Stimulated activated naive CD8-positive, alpha-beta T cell treated with anti-CD3 and anti-CD28 coated beads, Interleukin-15, Interleukin-2, amounts not matched to agents 100 ng/mL and 50 ng/mL, for 24 hours (primary cell): ENCODE measurements at regions not wholly inside any gene's neighbourhood (a gene's known extent, or its start where the extent isn't known, plus 50 kb on each side); places are given as distances from the start of the nearest gene placed in this dataset.
"Not testable (repeated sequence)": the region's sequence is repeated elsewhere in the genome, so short reads cannot be mapped to it uniquely, and the experiment has no call there.

Experiments used
- H3K27ac Mint-ChIP-seq: one replicate; pipeline ENCODE4 v1.8.0; 2021; ENCODE audit warnings: mild to moderate bottlenecking, mixed read lengths
- H3K27me3 Mint-ChIP-seq: one replicate; pipeline ENCODE4 v1.8.0; 2021; ENCODE audit warnings: mixed read lengths
- H3K36me3 Mint-ChIP-seq: one replicate; pipeline ENCODE4 v1.8.0; 2021; ENCODE audit warnings: low read depth, mixed read lengths
- H3K4me1 Mint-ChIP-seq: one replicate; pipeline ENCODE4 v1.8.0; 2021; ENCODE audit warnings: low read depth, mixed read lengths
- H3K4me3 Mint-ChIP-seq: one replicate; pipeline ENCODE4 v1.8.0; 2021; ENCODE audit warnings: mild to moderate bottlenecking, mixed read lengths
- H3K9me3 Mint-ChIP-seq: one replicate; pipeline ENCODE4 v1.8.0; 2021; ENCODE audit warnings: mixed read lengths

DNA sequence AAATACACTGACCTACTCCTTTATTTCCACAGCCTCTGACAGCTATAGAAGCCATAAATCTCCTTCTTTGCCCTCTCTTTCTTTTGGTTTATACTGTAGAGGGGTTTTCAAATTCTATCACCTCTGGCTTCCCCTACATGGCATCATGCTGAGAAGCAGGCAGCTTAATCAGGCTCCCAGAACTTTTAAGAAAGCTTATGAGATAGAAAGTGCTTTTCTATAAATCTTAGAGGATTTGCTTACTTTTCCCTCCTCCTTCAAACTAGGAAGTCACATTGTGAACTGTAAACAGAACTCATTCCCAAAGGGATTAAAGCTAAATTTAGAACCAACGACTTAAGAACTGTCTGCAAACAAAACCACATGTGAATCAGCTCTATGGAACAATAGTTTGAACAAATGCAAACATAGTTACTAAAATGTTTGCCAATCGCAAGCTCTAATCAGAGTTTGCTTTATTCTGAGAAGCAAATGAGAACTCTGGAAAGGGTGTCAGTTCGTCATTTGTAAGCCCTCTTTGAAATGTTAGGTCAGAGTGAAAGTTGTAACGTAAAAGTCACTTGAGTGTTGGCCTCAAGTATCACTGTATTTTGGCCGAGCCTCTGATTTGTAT lies 344.1 kb downstream of the RFC3 start:
- Mint-ChIP-seq H3K4me1 (peaks cover 5% of the 10 kb centered on the region), H3K27ac (no peak overlapping the region)

DNA sequence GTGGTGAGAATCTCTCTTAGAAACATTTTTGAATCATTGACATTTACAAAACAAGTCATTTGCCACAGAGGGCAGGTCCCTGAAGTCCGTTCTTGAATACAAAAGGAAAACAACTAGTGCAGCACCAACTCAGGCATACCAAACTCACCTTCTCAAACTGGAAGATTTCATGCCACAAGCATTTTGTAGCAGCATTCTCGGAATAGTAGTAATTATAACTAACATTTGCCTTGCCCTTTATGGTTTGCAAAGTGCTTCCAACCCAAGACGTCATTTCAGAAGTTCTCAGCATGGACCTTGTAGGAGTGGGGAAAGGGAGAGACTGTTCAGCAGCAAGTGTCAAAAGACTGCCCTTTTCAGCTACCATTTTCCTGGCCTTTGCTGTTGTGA lies 344.6 kb downstream of the RFC3 start:
- peaks cover 7% of the 10 kb centered on the region for H3K9me3 Mint-ChIP-seq
- H3K4me1 Mint-ChIP-seq = peaks cover under 1% of the 10 kb centered on the region
- H3K36me3 Mint-ChIP-seq = no peaks in the 10 kb centered on the region

More for the DNA sequence above, 344.1 kb downstream of the RFC3 start:
- Mint-ChIP-seq H3K36me3 (no peaks in the 10 kb centered on the region), H3K4me3 (no peak overlapping the region), H3K9me3 (peaks cover 7% of the 10 kb centered on the region), H3K27me3 (peaks cover 16% of the 10 kb centered on the region)

DNA sequence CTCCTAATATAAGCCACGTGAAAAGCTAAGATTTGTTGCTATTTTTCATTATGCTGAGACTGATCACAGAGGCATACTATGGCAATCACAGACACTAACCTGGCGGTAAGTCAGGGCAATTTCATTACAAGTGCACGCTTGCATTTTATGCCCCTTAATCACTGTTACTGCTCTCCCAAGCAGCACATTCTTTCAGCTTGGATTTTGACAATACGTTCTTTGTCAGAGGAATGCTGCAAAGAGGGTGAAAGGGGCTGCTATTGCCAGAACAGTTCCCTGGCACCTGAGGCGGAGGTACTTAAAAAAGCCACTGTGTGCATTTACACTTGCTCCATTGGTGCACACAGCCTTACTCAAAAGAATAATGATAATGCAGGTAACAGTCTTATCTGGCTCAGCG lies 346.6 kb downstream of the RFC3 start:
- Mint-ChIP-seq H3K4me1 (no peaks in the 10 kb centered on the region), H3K27me3 (peaks cover 4% of the 10 kb centered on the region), H3K4me3 (no peak overlapping the region), H3K9me3 (peaks cover 2% of the 10 kb centered on the region), H3K36me3 (no peaks in the 10 kb centered on the region), H3K27ac (no peak overlapping the region)

More for the DNA sequence above, 344.6 kb downstream of the RFC3 start:
- Mint-ChIP-seq H3K27me3 (peaks cover 12% of the 10 kb centered on the region), H3K4me3 (no peak overlapping the region), H3K27ac (no peak overlapping the region)

DNA sequence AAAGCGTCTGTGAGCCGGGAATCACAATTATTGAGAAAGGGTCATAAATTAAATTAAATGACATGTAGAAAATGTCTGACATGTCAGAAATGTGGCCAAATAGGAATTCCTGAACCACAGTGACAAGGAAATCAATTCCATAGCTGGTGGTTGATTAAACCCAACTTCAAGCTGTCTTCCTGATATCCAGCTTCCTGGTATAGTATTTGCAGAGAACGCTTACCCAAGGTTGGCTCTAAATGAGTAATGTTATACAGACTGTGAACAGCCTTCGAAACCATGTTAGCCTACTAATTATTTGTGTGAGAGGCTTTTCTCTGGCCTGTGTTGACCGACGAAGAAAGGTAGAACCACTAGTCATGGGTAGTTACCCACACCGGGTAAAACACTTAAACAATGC lies 347.2 kb downstream of the RFC3 start:
- no peaks in the 10 kb centered on the region for H3K9me3 Mint-ChIP-seq
- no peak overlapping the region for H3K27ac Mint-ChIP-seq
- no peaks in the 10 kb centered on the region for H3K27me3 Mint-ChIP-seq
- no peaks in the 10 kb centered on the region for H3K4me1 Mint-ChIP-seq
- no peaks in the 10 kb centered on the region for H3K36me3 Mint-ChIP-seq
- H3K4me3 Mint-ChIP-seq = no peak overlapping the region

DNA sequence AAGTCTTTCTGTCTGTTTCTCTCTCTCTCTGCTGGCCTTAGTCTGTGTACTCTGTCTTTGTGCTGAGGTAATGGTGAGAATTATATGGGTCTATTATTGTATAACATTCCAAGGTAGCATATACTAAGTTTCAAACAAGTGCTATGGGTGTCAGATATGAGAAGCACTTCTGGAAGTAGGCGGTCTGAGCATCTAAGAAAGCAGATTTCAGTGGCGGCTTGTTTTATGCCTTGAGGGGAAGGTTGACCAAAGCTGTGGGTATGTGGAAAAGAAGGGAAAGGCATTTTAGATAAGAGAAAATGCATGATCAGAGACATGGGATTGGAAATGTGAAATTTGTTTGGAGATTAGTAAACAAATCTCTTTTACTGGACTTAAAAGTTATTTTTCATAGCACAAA lies 348.5 kb downstream of the RFC3 start:
- Mint-ChIP-seq H3K27me3 (no peaks in the 10 kb centered on the region), H3K36me3 (no peaks in the 10 kb centered on the region), H3K4me1 (no peaks in the 10 kb centered on the region), H3K9me3 (no peaks in the 10 kb centered on the region), H3K27ac (no peak overlapping the region), H3K4me3 (no peak overlapping the region)

DNA sequence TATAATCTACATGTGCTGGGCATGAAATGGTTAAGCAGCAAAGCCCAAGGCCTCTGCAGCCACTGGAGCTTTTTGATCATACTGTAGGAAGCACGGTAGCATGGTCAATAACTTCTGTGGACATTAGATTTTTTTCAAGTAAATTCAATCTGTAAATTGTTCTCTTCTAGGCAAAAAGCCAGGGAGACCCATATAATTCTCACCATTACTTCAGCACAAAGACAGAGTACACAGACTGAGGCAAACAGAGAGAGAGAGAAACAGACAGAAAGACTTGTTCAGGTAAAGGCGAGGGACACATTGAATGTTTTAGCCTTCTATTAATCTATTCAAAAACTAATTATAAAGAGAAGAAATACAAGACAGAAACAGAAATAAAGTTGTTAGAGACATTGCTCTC lies 349.4 kb downstream of the RFC3 start:
- no peaks in the 10 kb centered on the region for H3K36me3 Mint-ChIP-seq
- no peak overlapping the region for H3K4me3 Mint-ChIP-seq
- no peaks in the 10 kb centered on the region for H3K4me1 Mint-ChIP-seq
- H3K9me3 Mint-ChIP-seq = peaks cover 5% of the 10 kb centered on the region
- H3K27me3 Mint-ChIP-seq = no peaks in the 10 kb centered on the region
- H3K27ac Mint-ChIP-seq = no peak overlapping the region

DNA sequence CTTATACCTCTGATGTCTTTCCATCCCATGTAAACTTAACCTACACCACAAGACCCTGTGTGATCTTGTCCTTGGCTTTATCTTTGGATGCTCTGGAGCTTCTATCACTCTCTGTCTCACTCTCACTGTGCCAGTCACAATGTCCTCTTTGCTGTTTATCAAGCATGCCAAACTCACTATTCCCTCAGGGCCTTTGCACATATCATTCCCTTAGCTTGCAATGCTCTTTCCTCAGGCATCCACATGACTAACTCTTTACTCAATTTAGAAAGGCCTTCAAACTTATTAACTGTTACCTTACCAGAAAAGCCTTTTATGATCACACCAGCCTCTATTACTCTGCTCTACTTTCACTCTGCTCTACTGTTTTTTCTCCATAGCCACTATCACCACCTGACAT lies 354.1 kb downstream of the RFC3 start:
- H3K9me3 Mint-ChIP-seq = peaks cover 5% of the 10 kb centered on the region
- no peaks in the 10 kb centered on the region for H3K4me1 Mint-ChIP-seq
- no peaks in the 10 kb centered on the region for H3K36me3 Mint-ChIP-seq
- no peaks in the 10 kb centered on the region for H3K27me3 Mint-ChIP-seq
- no peak overlapping the region for H3K4me3 Mint-ChIP-seq
- no peak overlapping the region for H3K27ac Mint-ChIP-seq

DNA sequence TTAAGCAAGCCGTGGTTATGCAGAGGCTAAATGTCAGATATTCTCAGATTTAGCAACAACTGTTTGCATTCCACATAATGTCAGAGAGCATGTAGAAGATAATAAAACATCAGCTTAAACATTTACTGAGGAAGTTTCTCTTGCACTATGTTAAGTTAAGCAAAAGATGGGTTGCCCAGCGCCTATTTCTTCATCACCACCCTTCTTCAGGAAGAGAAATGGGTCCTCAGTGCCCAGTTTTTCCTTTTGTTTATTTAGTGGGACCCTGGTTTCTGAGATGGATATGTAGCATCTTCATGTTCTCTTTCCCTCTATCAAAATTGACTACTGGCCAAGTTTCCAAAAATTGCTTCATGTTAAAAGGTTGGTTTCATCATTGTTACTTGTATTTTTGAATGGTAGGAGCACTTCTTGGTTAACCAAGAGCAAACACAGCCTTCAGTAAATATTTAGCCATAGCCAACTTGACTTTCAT lies 356.8 kb downstream of the RFC3 start:
- no peak overlapping the region for H3K27ac Mint-ChIP-seq
- H3K4me1 Mint-ChIP-seq = no peaks in the 10 kb centered on the region
- no peaks in the 10 kb centered on the region for H3K27me3 Mint-ChIP-seq
- H3K36me3 Mint-ChIP-seq = no peaks in the 10 kb centered on the region
- H3K9me3 Mint-ChIP-seq = peaks cover 5% of the 10 kb centered on the region
- no peak overlapping the region for H3K4me3 Mint-ChIP-seq

DNA sequence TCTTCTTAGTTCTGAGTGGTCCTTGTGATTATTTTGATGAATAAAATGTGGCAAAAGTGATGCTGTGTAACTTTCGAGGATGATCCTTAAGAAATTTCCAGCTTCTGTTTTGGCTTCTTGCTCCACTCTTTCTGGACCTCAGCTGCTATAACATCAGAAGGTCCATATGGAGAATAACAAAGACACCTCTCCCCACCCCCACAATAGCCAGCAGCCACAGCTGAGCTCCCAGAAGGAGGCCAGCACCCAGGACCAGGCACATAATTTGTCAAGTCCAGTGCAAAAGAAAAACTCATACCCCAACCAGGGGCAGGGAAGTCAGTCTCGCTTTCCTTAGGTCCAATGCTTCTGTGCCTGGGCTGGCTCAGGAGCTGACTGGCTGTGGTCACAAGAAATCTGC lies 357.6 kb downstream of the RFC3 start:
- H3K27me3 Mint-ChIP-seq = no peaks in the 10 kb centered on the region
- H3K36me3 Mint-ChIP-seq = no peaks in the 10 kb centered on the region
- H3K9me3 Mint-ChIP-seq = peaks cover 5% of the 10 kb centered on the region
- no peak overlapping the region for H3K27ac Mint-ChIP-seq
- no peaks in the 10 kb centered on the region for H3K4me1 Mint-ChIP-seq
- H3K4me3 Mint-ChIP-seq = no peak overlapping the region

DNA sequence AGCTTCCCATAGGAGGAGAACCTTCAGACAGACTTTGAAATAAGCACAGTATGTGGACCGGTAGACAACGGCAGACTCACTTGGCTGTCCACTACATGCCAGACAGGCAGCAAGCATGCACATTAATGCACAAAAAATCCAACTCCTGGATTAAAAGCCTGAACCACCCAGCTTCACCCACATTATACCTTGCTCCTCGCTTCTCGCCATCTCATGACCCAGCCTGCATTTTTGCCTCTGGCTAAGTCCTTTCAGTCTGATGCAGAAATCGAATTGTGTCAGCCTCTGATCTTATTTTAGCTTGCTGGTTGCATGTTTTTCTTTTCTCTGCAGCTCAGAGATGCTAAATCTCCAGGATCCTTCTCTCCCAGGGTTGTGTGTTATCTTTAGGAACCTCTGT lies 358.7 kb downstream of the RFC3 start:
- Mint-ChIP-seq H3K4me3 (no peak overlapping the region), H3K27me3 (no peaks in the 10 kb centered on the region), H3K27ac (no peak overlapping the region), H3K4me1 (no peaks in the 10 kb centered on the region), H3K9me3 (peaks cover 5% of the 10 kb centered on the region), H3K36me3 (no peaks in the 10 kb centered on the region)

DNA sequence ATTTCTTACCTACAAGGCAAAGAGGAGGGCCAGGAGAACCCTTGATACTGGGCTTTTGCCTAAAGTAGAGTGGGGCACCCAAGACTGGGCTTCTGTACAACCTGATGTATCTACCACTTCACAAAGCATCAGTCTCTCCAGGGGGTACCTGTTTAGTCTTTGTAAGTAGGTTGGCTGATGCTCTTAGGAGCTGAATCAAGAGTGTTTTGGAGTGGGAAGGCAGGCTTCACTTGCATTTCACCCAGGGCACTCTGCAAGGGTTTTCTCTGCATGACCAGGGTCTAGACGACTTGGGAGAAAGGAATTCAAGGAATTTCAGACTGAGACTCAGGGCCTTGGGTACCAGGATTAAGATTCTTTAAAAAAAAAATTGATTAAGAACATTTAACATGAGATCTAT lies 361.5 kb downstream of the RFC3 start:
- Mint-ChIP-seq H3K36me3 (no peaks in the 10 kb centered on the region), H3K9me3 (no peaks in the 10 kb centered on the region), H3K4me1 (no peaks in the 10 kb centered on the region), H3K4me3 (no peak overlapping the region), H3K27ac (no peak overlapping the region), H3K27me3 (no peaks in the 10 kb centered on the region)

DNA sequence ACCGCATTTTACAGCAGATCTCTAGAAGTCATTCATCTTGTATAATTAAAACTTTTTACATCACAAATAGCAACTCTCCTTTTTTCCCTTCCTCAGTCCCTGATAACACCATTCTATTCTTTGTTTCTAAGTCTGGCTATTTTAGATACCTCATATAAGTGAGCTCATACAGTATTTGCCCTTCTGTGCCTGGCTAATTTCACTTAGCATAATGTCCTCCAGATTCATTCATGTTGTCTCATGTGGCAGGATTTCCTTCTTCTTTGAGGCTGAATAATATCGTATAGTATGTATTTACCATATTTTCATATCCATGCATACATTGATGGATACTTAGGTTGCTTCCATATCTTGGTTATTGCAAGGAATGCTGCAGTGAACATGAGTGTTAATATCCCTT lies 362.0 kb downstream of the RFC3 start:
- Mint-ChIP-seq H3K36me3 (no peaks in the 10 kb centered on the region), H3K4me3 (no peak overlapping the region), H3K27ac (no peak overlapping the region), H3K4me1 (no peaks in the 10 kb centered on the region), H3K9me3 (no peaks in the 10 kb centered on the region), H3K27me3 (no peaks in the 10 kb centered on the region)

DNA sequence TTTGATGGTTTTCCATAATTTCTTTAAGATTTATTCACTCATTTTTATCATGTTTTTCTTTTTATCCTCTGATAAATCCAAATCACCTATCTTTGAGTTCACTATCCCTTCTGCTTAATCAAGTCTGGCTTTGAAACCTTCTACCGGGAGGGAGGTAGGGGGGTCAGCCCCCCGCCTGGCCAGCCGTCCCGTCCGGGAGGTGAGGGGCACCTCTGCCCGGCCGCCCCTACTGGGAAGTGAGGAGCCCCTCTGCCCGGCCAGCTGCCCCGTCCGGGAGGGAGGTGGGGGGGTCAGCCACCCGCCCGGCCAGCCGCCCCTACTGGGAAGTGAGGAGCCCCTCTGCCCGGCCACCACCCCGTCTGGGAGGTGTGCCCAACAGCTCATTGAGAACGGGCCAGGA lies 363.3 kb downstream of the RFC3 start:
- not testable (repeated sequence) for H3K27ac Mint-ChIP-seq

DNA sequence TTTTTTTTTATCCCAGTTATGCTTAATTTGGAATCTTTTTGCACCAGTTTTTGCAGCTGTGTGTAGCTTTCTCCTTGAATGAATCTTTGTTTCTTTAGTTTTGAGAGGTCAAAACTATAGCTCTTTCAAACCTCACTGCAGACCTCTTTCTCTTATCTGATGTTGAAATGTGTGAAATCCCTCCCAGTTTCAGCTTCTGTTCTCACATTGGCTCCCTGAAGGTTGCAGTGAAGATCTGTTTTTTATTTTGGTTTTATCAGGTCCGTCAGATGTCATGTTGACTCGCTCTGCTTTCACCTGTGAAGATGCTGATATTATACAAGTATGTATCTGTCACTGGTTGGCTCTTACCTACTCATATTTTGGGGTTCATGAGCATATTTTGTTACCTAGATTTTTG lies 372.0 kb downstream of the RFC3 start:
- no peaks in the 10 kb centered on the region for H3K4me1 Mint-ChIP-seq

More for the DNA sequence above, 363.3 kb downstream of the RFC3 start:
- H3K9me3 Mint-ChIP-seq, H3K4me3 Mint-ChIP-seq, H3K27me3 Mint-ChIP-seq, H3K36me3 Mint-ChIP-seq, H3K4me1 Mint-ChIP-seq: not testable (repeated sequence)

DNA sequence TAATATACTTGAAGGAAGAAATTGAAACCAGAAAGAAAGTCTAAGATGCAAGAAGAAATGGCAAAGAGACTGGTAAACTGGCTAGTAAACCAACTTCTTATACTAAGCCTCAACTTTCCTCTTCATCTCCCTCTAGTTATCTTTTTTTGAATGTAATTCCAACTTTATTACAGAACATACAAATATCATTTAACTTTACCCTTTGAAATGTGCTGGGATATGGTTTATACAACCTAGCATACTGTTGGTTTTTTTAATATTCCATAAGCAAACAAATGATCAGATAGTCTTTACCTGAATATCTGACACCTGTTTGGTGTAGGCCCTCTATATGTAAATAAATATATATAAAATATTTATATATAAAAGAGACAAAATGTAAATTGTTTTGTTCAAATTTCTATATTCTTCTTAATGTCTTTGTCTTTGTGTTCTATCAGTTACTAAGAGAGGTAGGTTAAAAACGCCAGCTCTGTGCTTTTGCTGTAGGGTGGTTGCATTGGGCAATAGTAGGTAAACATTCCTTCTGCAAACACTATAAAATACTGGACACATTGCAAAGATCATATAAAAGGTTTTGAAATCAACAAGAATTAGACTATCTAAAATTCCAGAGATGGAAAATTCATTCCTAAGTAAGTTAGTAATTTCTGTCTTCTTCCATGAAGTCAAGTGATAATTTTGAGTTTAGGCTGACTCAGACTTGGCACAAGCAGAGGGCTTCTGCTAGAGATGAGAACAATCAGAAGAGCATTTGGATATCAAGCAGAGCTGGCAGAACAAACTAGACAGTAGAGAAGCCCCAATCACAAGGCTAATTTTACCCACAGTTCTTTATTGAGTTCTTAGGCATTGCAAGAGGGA lies 383.3 kb downstream of the RFC3 start:
- H3K9me3 Mint-ChIP-seq = no peaks in the 10 kb centered on the region
- no peak overlapping the region for H3K4me3 Mint-ChIP-seq
- H3K4me1 Mint-ChIP-seq = no peaks in the 10 kb centered on the region
- no peak overlapping the region for H3K27ac Mint-ChIP-seq
- no peaks in the 10 kb centered on the region for H3K27me3 Mint-ChIP-seq
- no peaks in the 10 kb centered on the region for H3K36me3 Mint-ChIP-seq

More for the DNA sequence above, 372.0 kb downstream of the RFC3 start:
- Mint-ChIP-seq H3K36me3 (no peaks in the 10 kb centered on the region), H3K27ac (no peak overlapping the region), H3K27me3 (peaks cover 3% of the 10 kb centered on the region), H3K9me3 (peaks cover 13% of the 10 kb centered on the region), H3K4me3 (no peak overlapping the region)
